ENCODE measurements at regions not wholly inside any gene's neighbourhood (a gene's known extent, or its start where the extent isn't known, plus 50 kb on each side); places are given as distances from the start of the nearest gene placed in this dataset.
A peak's percentile ranks its signal among the peaks of the same experiment; 100 is the strongest.

- no peak for DNase-seq (ENCODE audit: low read depth)
Measured at GRCh38 chr9:79015951-79016350, 555.8 kb upstream of the TLE4 start.

GRCh38 chr9:79020276-79020675 lies 551.5 kb upstream of the TLE4 start:
- DNase-seq (ENCODE audit: low read depth), result no peak

- DNase-seq (ENCODE audit: low read depth), result no peak
Measured at GRCh38 chr9:79021084-79021483, 550.7 kb upstream of the TLE4 start.

GRCh38 chr9:79023134-79023580 lies 548.6 kb upstream of the TLE4 start:
- peak; percentile 97 for DNase-seq (ENCODE audit: low read depth)

- no peak for DNase-seq (ENCODE audit: low read depth)
Measured at GRCh38 chr9:79026316-79026715, 545.4 kb upstream of the TLE4 start.

- DNase-seq (ENCODE audit: low read depth), result peak; percentile 82
Measured at GRCh38 chr9:79028101-79028500, 543.7 kb upstream of the TLE4 start.

GRCh38 chr9:79034583-79034982 lies 537.2 kb upstream of the TLE4 start:
- DNase-seq (ENCODE audit: low read depth), result no peak

- no peak for DNase-seq (ENCODE audit: low read depth)
Measured at GRCh38 chr9:79037338-79037737, 534.4 kb upstream of the TLE4 start.

GRCh38 chr9:79040671-79041070 lies 531.1 kb upstream of the TLE4 start:
- no peak for DNase-seq (ENCODE audit: low read depth)

- DNase-seq (ENCODE audit: low read depth), result no peak
Measured at GRCh38 chr9:79041266-79041665, 530.5 kb upstream of the TLE4 start.

- DNase-seq (ENCODE audit: low read depth), result no peak
Measured at GRCh38 chr9:79043916-79044315, 527.8 kb upstream of the TLE4 start.

GRCh38 chr9:79046401-79046800 lies 525.4 kb upstream of the TLE4 start:
- peak; percentile 8 for DNase-seq (ENCODE audit: low read depth)

- DNase-seq (ENCODE audit: low read depth), result no peak
Measured at GRCh38 chr9:79049371-79049770, 522.4 kb upstream of the TLE4 start.

- DNase-seq (ENCODE audit: low read depth), result peak; percentile 9
Measured at GRCh38 chr9:79053598-79053997, 518.2 kb upstream of the TLE4 start.

- DNase-seq (ENCODE audit: low read depth), result peak; percentile 20
Measured at GRCh38 chr9:79054500-79054899, 517.3 kb upstream of the TLE4 start.

GRCh38 chr9:79056041-79056440 lies 515.7 kb upstream of the TLE4 start:
- DNase-seq (ENCODE audit: low read depth), result no peak

GRCh38 chr9:79057576-79057975 lies 514.2 kb upstream of the TLE4 start:
- no peak for DNase-seq (ENCODE audit: low read depth)

GRCh38 chr9:79060766-79061165 lies 511.0 kb upstream of the TLE4 start:
- peak; percentile 68 for DNase-seq (ENCODE audit: low read depth)

- DNase-seq (ENCODE audit: low read depth), result peak; percentile 28
Measured at GRCh38 chr9:79061752-79062616, 509.8 kb upstream of the TLE4 start.

GRCh38 chr9:79073201-79073600 lies 498.6 kb upstream of the TLE4 start:
- DNase-seq (ENCODE audit: low read depth), result no peak

GRCh38 chr9:79080536-79080935 lies 491.2 kb upstream of the TLE4 start:
- DNase-seq (ENCODE audit: low read depth), result peak; percentile 12

- DNase-seq (ENCODE audit: low read depth), result no peak
Measured at GRCh38 chr9:79083621-79084020, 488.1 kb upstream of the TLE4 start.

- DNase-seq (ENCODE audit: low read depth), result no peak
Measured at GRCh38 chr9:79087133-79087532, 484.6 kb upstream of the TLE4 start.

- no peak for DNase-seq (ENCODE audit: low read depth)
Measured at GRCh38 chr9:79089054-79089560, 482.7 kb upstream of the TLE4 start.
